ENCODE measurements at regions not wholly inside any gene's neighbourhood (a gene's known extent, or its start where the extent isn't known, plus 50 kb on each side); places are given as distances from the start of the nearest gene placed in this dataset.

- TF ChIP-seq CTCF (IDR thresholded peaks at IDR 0.05) (no peak), POLR2AphosphoS5 (IDR thresholded peaks at IDR 0.05) (no peak), POLR2A (IDR thresholded peaks at IDR 0.05) (no peak)
These were observed 285.7 kb upstream of the ERCC4 start for GRCh38 chr16:13634253-13634652.

All from upper lobe of left lung (tissue), 4 donors.